A673 (cell line): ENCODE measurements at regions not wholly inside any gene's neighbourhood (a gene's known extent, or its start where the extent isn't known, plus 50 kb on each side); places are given as distances from the start of the nearest gene placed in this dataset.
"Not testable (repeated sequence)": the region's sequence is repeated elsewhere in the genome, so short reads cannot be mapped to it uniquely, and the experiment has no call there.

Experiments
- EZH2 ChIP-seq: fragments of 200-600 bp; sonication (generic); IDR thresholded peaks from 2 replicates; pipeline ENCODE4 v1.6.1; 2017; ENCODE audit warnings: borderline replicate concordance, low read depth, mild to moderate bottlenecking, mixed read lengths, antibody characterized with exemption, low read length; ENCODE audit not compliant: poor library complexity, severe bottlenecking
- TF ChIP-seq, protein P1 (sequence below): fragments of 300-800, 200-600 bp; sonication (generic); conservative IDR thresholded peaks from 2 replicates; pipeline ENCODE4 v1.5.1; 2017; ENCODE audit warnings: low read depth, mild to moderate bottlenecking, antibody characterized with exemption, low read length, moderate library complexity, mixed read lengths

DNA sequence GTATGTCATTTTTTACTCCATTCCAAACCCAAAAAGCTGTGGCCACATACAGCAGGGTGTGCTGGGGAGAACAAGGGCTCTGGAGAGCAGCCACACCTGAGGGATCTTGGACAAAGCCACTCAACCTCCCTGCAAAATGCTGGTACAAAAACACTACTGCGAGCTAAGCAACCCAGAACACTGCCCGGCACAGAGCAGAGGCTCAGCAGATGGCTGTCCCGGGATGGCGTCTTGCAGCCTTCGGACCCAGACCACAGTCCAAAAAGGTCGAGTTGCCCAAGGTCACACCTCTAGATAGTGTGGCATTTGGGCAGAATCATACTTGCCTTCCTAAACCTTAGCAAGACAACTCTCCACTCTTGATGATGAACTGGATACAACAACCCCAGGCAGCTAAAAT, 197.6 kb upstream of the PRKX start:
- TF ChIP-seq, protein P1, sequence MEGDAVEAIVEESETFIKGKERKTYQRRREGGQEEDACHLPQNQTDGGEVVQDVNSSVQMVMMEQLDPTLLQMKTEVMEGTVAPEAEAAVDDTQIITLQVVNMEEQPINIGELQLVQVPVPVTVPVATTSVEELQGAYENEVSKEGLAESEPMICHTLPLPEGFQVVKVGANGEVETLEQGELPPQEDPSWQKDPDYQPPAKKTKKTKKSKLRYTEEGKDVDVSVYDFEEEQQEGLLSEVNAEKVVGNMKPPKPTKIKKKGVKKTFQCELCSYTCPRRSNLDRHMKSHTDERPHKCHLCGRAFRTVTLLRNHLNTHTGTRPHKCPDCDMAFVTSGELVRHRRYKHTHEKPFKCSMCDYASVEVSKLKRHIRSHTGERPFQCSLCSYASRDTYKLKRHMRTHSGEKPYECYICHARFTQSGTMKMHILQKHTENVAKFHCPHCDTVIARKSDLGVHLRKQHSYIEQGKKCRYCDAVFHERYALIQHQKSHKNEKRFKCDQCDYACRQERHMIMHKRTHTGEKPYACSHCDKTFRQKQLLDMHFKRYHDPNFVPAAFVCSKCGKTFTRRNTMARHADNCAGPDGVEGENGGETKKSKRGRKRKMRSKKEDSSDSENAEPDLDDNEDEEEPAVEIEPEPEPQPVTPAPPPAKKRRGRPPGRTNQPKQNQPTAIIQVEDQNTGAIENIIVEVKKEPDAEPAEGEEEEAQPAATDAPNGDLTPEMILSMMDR, result not testable (repeated sequence)
- not testable (repeated sequence) for TF ChIP-seq EZH2
